ENCODE measurements at regions not wholly inside any gene's neighbourhood (a gene's known extent, or its start where the extent isn't known, plus 50 kb on each side); places are given as distances from the start of the nearest gene placed in this dataset.
A peak's percentile ranks its signal among the peaks of the same experiment; 100 is the strongest.

DNA sequence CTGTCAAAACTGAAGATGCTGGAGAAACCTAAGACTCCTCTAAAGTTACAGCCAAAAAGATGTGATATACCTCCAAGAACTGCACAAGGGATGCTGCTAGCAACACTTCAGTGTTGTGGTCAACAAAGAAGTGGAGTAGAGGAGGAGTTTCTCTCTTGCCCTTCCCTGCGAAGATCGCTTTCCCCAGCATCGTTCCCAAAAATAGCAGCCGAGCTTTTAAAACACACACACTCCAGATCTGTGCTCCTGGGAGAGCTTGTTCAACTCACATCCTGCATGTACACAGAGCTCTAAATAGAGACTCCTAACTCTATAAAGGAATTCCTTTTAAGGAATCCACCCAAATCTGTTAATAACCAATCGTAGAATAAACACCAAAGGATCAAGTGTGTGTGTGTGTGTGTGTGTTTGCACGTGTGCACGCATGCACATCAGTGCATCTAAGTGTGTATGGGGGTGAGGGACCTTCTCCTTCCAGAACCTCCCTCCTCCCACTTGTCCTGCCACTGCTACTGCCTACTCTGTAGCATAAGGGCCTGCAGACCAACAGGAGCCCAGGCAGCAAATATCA is 58.5 kb downstream of the PSMG1 start:
- no peak for TF ChIP-seq POLR2AphosphoS5 (IDR thresholded peaks at IDR 0.05)
- TF ChIP-seq, protein P1, sequence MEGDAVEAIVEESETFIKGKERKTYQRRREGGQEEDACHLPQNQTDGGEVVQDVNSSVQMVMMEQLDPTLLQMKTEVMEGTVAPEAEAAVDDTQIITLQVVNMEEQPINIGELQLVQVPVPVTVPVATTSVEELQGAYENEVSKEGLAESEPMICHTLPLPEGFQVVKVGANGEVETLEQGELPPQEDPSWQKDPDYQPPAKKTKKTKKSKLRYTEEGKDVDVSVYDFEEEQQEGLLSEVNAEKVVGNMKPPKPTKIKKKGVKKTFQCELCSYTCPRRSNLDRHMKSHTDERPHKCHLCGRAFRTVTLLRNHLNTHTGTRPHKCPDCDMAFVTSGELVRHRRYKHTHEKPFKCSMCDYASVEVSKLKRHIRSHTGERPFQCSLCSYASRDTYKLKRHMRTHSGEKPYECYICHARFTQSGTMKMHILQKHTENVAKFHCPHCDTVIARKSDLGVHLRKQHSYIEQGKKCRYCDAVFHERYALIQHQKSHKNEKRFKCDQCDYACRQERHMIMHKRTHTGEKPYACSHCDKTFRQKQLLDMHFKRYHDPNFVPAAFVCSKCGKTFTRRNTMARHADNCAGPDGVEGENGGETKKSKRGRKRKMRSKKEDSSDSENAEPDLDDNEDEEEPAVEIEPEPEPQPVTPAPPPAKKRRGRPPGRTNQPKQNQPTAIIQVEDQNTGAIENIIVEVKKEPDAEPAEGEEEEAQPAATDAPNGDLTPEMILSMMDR (IDR thresholded peaks at IDR 0.05): no peak
- Histone ChIP-seq H3K36me3 (no peaks in the 10 kb centered on the region), H3K27me3 (no peaks in the 10 kb centered on the region), H3K4me3 (no peak overlapping the region), H3K4me1 (peaks cover 0 to 14% (median 2%) of the 10 kb centered on the region in 4 donors), H3K9me3 (peaks cover 0 to 7% of the 10 kb centered on the region in 2 donors), H3K27ac (peak overlapping the region; percentile 32 to 57 (median 54))
- WGBS, 2 donors (ENCODE audit: low coverage in 1 of 2): 50 to 63% methylated on average over 3 to 7 of the region's 7 CpGs
- intact Hi-C loops (cut with DNase I; ENCODE audit: low total_unique reads) (no loop called here), in situ Hi-C loops (cut with MboI; ENCODE audit: low pct_ligation_motif_present in 1 of 4, low pct_unique_long_range_greater_than_20kb in 1 of 4, low sequenced_read_pairs in 3 of 4) (loop anchor here in 2 of 4 donors (5.0 to 25.0 kb wide), 2 partner anchors 392 to 612 kb away; no protein-coding TSS in a partner anchor)
- no peak for DNase-seq

DNA sequence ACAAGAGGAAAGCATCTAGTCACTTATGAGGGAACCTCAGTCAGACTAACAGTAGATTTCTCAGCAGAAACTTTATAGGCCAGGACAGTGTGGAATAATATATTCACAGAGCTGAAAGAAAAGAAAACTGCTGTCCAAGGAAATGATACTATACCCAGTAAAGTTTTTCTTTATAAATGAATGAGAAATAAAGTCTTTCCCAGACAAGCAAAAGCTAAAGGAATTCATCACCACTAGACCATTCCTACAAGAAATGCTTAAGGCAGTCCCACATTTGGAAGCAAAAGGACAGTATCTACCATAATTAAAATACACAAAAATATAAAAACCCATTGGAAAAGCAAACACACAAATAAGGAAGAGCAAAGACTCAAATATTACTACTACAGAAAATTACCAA is 59.9 kb downstream of the PSMG1 start:
- DNase-seq: no peak
- Histone ChIP-seq H3K9me3 (peaks cover 0 to 7% of the 10 kb centered on the region in 2 donors), H3K27ac (no peak overlapping the region), H3K27me3 (no peaks in the 10 kb centered on the region), H3K4me3 (no peak overlapping the region), H3K4me1 (peaks cover 0 to 14% (median 2%) of the 10 kb centered on the region in 4 donors), H3K36me3 (no peaks in the 10 kb centered on the region)
- intact Hi-C loops (cut with DNase I; ENCODE audit: low total_unique reads) (no loop called here), in situ Hi-C loops (cut with MboI; ENCODE audit: low pct_ligation_motif_present in 1 of 4, low pct_unique_long_range_greater_than_20kb in 1 of 4, low sequenced_read_pairs in 3 of 4) (no loop called here)
- no peak for TF ChIP-seq POLR2AphosphoS5 (IDR thresholded peaks at IDR 0.05)
- TF ChIP-seq, protein P1 (IDR thresholded peaks at IDR 0.05): no peak
- no peak for TF ChIP-seq POLR2A (IDR thresholded peaks at IDR 0.05)
- TF ChIP-seq EP300 (IDR thresholded peaks at IDR 0.05; ENCODE audit: low read depth): no peak

DNA sequence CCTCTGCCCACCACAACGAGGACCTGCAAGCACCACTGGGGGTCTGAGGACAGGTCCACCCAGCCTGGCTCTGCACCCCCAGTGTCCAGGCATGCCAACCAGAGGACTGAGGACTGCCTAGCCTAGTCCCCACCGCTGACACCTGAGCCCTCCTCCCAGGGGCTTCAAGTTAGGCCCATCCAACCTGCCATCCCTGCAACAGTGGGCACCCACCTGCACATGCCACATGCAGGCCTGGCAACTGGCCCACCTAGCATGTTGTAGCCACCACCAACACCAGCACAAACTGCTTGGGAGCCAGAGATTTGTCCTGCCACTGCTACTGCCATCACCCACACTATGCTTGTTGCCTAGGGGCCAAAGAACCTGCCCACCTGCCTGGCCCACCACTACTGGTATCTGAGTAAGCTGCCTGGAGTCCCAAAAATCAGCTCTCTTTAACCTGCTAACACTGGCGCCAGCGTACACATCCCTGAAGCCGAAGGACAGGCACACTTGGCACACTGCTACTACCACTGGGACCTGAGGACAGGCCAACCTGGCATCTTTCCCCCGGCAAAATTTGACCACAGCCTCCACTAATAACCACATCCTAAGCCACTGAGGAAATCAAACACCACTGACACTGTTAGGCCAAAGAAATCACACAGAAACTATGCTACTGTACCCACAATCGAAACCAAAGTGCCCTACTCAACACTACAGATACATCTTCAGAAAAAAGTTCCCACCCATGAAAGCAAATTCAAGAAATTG is 61.5 kb downstream of the PSMG1 start:
- in situ Hi-C loops (cut with MboI; ENCODE audit: low pct_ligation_motif_present in 1 of 4, low pct_unique_long_range_greater_than_20kb in 1 of 4, low sequenced_read_pairs in 3 of 4): no loop called here

More for the DNA sequence above, 61.5 kb downstream of the PSMG1 start:
- 84 to 88% methylated on average over 3 to 7 of the region's 7 CpGs for WGBS, 2 donors (ENCODE audit: low coverage in 1 of 2)
- no peak overlapping the region for H3K27ac ChIP-seq
- H3K4me1 ChIP-seq: peaks cover 0 to 14% (median 2%) of the 10 kb centered on the region in 4 donors
- intact Hi-C loops (cut with DNase I; ENCODE audit: low total_unique reads): no loop called here
- no peaks in the 10 kb centered on the region for H3K36me3 ChIP-seq
- H3K27me3 ChIP-seq: no peaks in the 10 kb centered on the region
- H3K9me3 ChIP-seq: peaks cover 0 to 7% of the 10 kb centered on the region in 2 donors
- TF ChIP-seq EP300 (IDR thresholded peaks at IDR 0.05; ENCODE audit: low read depth) (no peak), POLR2A (IDR thresholded peaks at IDR 0.05) (no peak), POLR2AphosphoS5 (IDR thresholded peaks at IDR 0.05) (no peak)
- TF ChIP-seq, protein P1 (IDR thresholded peaks at IDR 0.05): no peak
- H3K4me3 ChIP-seq: no peak overlapping the region
- DNase-seq: no peak
